A673 (cell line): ENCODE measurements at regions not wholly inside any gene's neighbourhood (a gene's known extent, or its start where the extent isn't known, plus 50 kb on each side); places are given as distances from the start of the nearest gene placed in this dataset.

Source experiments
- BruUV-seq: library from RNA; stranded (reverse); fragments of 400-500 nt; replicated peaks from 2 replicates; lab custom pipeline; 2021; lab: Mats Ljungman, UMichigan
- CTCF ChIA-PET: fragments of 300-600 bp; sonication (Branson Sonifier 250); formaldehyde crosslinking; loops from one replicate; lab custom pipeline; 2022; ENCODE audit warnings: antibody characterized with exemption; lab: Charles Lee
- POLR2A ChIA-PET: fragments of 300-600 bp; sonication (Branson Sonifier 250); formaldehyde crosslinking; loops from one replicate; lab custom pipeline; 2022; ENCODE audit warnings: antibody characterized with exemption; ENCODE audit not compliant: low non-redundant PET; lab: Charles Lee
- DNase-seq: peaks from one replicate; pipeline ENCODE4 v3.0.0-alpha.2; 2015; ENCODE audit warnings: low spot score
- H3K27ac ChIP-seq: fragments of 200-600 bp; sonication (generic); 2 replicates; pipeline ENCODE4 v1.5.1; 2016; ENCODE audit warnings: mixed run types, low read depth, mild to moderate bottlenecking, mixed read lengths, antibody characterized with exemption, low read length; ENCODE audit not compliant: poor library complexity, severe bottlenecking
- H3K27me3 ChIP-seq: fragments of 200-600 bp; sonication (generic); replicated peaks from 2 replicates; pipeline ENCODE4 v1.6.1; 2017; ENCODE audit warnings: mixed run types, low read depth, mild to moderate bottlenecking, mixed read lengths, antibody characterized with exemption, low read length; ENCODE audit not compliant: insufficient read depth, poor library complexity
- H3K36me3 ChIP-seq: fragments of 200-600 bp; sonication (generic); 2 replicates; pipeline ENCODE4 v1.6.1; 2016; ENCODE audit warnings: mixed run types, mild to moderate bottlenecking, mixed read lengths, antibody characterized with exemption, low read length; ENCODE audit not compliant: insufficient read depth, poor library complexity, severe bottlenecking
- H3K4me1 ChIP-seq: fragments of 200-600 bp; sonication (generic); 2 replicates; pipeline ENCODE4 v1.6.1; 2017; ENCODE audit warnings: mixed run types, mild to moderate bottlenecking, mixed read lengths, antibody characterized with exemption, low read length; ENCODE audit not compliant: insufficient read depth, poor library complexity, severe bottlenecking
- H3K4me3 ChIP-seq: fragments of 200-600 bp; sonication (generic); 2 replicates; pipeline ENCODE4 v1.5.1; 2016; ENCODE audit warnings: low read depth, mixed run types, mild to moderate bottlenecking, mixed read lengths, low read length; ENCODE audit not compliant: poor library complexity, severe bottlenecking
- H3K9me3 ChIP-seq: fragments of 200-600 bp; sonication (generic); 2 replicates; pipeline ENCODE4 v1.6.1; 2016; ENCODE audit warnings: mixed run types, low read depth, mild to moderate bottlenecking, mixed read lengths, antibody characterized with exemption, low read length; ENCODE audit not compliant: poor library complexity, severe bottlenecking
- CTCF ChIP-seq: fragments of 300-800, 200-600 bp; sonication (generic); conservative IDR thresholded peaks from 2 replicates; pipeline ENCODE4 v1.5.1; 2017; ENCODE audit warnings: low read depth, mild to moderate bottlenecking, antibody characterized with exemption, low read length, moderate library complexity, mixed read lengths
- EZH2 ChIP-seq: fragments of 200-600 bp; sonication (generic); IDR thresholded peaks from 2 replicates; pipeline ENCODE4 v1.6.1; 2017; ENCODE audit warnings: borderline replicate concordance, low read depth, mild to moderate bottlenecking, mixed read lengths, antibody characterized with exemption, low read length; ENCODE audit not compliant: poor library complexity, severe bottlenecking
- intact Hi-C: fragments of 100-400 bp; cut with micrococcal nuclease; formaldehyde crosslinking; loops from one replicate; pipeline ENCODE4 v1.10.0; 2022; ENCODE audit not compliant: unreplicated experiment

DNA sequence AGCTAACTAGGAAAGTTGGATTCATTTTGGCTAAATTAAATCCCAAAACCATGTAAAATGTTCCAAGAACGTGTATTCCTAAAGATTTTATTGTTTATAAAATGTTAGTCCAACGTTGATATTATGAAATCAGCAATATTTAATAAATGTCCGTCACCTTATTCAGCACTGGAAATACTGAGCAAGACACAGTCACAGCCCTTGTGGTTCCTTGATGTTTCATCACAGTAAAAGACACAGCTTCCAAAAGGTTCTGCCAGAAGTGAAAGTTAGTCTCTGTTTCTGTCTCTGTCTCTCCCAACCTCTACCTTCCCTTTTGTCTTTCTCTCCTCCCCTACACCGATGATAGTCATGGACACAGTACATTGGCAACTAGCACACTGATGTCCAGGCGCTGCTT is 82.2 kb upstream of the BOC start:
- Histone ChIP-seq H3K4me1 (no peaks in the 10 kb centered on the region), H3K27me3 (no peaks in the 10 kb centered on the region), H3K27ac (no peak overlapping the region), H3K36me3 (no peaks in the 10 kb centered on the region), H3K4me3 (no peak overlapping the region), H3K9me3 (no peaks in the 10 kb centered on the region)
- CTCF ChIA-PET = interaction anchor here (0.6 kb wide), 1 partner anchor 196 kb away, joined by 3 read pairs; no protein-coding TSS in a partner anchor
- no peak for DNase-seq
- intact Hi-C loops = no loop called here
- no TSS peak for BruUV-seq
- POLR2A ChIA-PET = no interaction called here
- no peak for TF ChIP-seq EZH2
- no peak for TF ChIP-seq CTCF

DNA sequence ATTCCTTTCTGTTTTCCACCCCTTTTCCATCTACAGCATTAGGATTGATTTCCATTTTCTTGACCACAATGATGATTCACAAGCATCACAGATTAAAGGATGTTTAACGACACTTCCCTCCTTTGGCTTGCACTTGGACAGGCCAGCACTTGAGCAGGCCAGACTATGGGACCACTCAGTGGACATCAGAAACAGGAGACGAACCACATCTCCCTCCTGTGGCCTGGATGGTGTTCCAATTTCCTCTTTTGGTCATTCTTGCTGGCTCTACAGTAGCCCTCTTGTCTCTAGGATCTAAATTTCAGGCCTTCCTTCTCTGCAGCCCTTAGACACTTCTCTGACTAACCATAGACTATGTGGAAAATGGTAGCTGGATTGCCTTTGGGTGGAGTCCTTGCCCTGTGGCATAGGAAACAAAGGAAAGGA is 78.8 kb upstream of the BOC start:
- BruUV-seq = no TSS peak
- intact Hi-C loops = loop anchor here (10.0 kb wide), 1 partner anchor 432 kb away; no protein-coding TSS in a partner anchor
- Histone ChIP-seq H3K9me3 (no peaks in the 10 kb centered on the region), H3K4me3 (no peak overlapping the region), H3K4me1 (no peaks in the 10 kb centered on the region), H3K36me3 (no peaks in the 10 kb centered on the region), H3K27me3 (no peaks in the 10 kb centered on the region), H3K27ac (no peak overlapping the region)
- CTCF ChIA-PET = interaction anchor here (2.9 kb wide), 1 partner anchor 156 kb away, joined by 15 read pairs; no protein-coding TSS in a partner anchor
- DNase-seq = no peak
- TF ChIP-seq EZH2 (no peak), CTCF (no peak)
- POLR2A ChIA-PET = no interaction called here

- intact Hi-C loops = loop anchor here (10.0 kb wide), 1 partner anchor 432 kb away; no protein-coding TSS in a partner anchor
These were observed 78.2 kb upstream of the BOC start for GRCh38 chr3:113133140-113133539.

More at GRCh38 chr3:113133140-113133539, 78.2 kb upstream of the BOC start:
- Histone ChIP-seq H3K4me1 (no peaks in the 10 kb centered on the region), H3K27ac (no peak overlapping the region), H3K4me3 (no peak overlapping the region), H3K36me3 (no peaks in the 10 kb centered on the region), H3K27me3 (no peaks in the 10 kb centered on the region), H3K9me3 (no peaks in the 10 kb centered on the region)
- DNase-seq = no peak
- no peak for TF ChIP-seq CTCF
- TF ChIP-seq EZH2 = no peak
- ChIA-PET CTCF (interaction anchor here (2.9 kb wide), 1 partner anchor 155 kb away, joined by 15 read pairs; no protein-coding TSS in a partner anchor), POLR2A (no interaction called here)
- BruUV-seq = no TSS peak
